ENCODE measurements at regions not wholly inside any gene's neighbourhood (a gene's known extent, or its start where the extent isn't known, plus 50 kb on each side); places are given as distances from the start of the nearest gene placed in this dataset.

- no peak for TF ChIP-seq CTCF (IDR thresholded peaks at IDR 0.05 in 2 of 3, conservative IDR thresholded peaks at IDR 0.05 in 1 of 3; ENCODE audit: control insufficient read depth in 2 of 3, extremely low read depth in 1 of 3, insufficient read depth in 1 of 3, low read depth in 3 of 3, low read length in 3 of 3)
- no peak for TF ChIP-seq RCOR1 (conservative IDR thresholded peaks at IDR 0.05; ENCODE audit: low read depth, low read length)
- TF ChIP-seq ELK1 (IDR thresholded peaks at IDR 0.05; ENCODE audit: low read depth, low read length): no peak
- no peak for TF ChIP-seq SMARCA5 (IDR thresholded peaks at IDR 0.05)
- TF ChIP-seq POLR2A (IDR thresholded peaks at IDR 0.05; ENCODE audit: low read depth, low read length): no peak
- TF ChIP-seq DPF2 (IDR thresholded peaks at IDR 0.05): no peak
- TF ChIP-seq CEBPB (IDR thresholded peaks at IDR 0.05; ENCODE audit: borderline replicate concordance in 1 of 2, low read depth in 2 of 2, low read length in 2 of 2): no peak
Observed at GRCh38 chr6:15874821-15875220, 212.0 kb upstream of the DTNBP1 start.

Measured in GM12878 (cell line).